HCT116 (cell line): ENCODE measurements at regions not wholly inside any gene's neighbourhood (a gene's known extent, or its start where the extent isn't known, plus 50 kb on each side); places are given as distances from the start of the nearest gene placed in this dataset.

Experiments
- ATAC-seq: fragments of 200-7000 bp; cut with Tn5 transposase; 2 replicates; pipeline ENCODE4 v1.9.1; 2020; ENCODE audit warnings: mild to moderate bottlenecking, moderate library complexity
- BruUV-seq: library from RNA; stranded (reverse); fragments of 400-500 nt; replicated peaks from 2 replicates; lab custom pipeline; 2021; lab: Mats Ljungman, UMichigan
- CTCF ChIA-PET: fragments of 300-600 bp; sonication (Branson Sonifier 250); formaldehyde crosslinking; loops from one replicate; lab custom pipeline; 2021; ENCODE audit warnings: antibody characterized with exemption; lab: Charles Lee
- POLR2A ChIA-PET: fragments of 300-600, 350-600 bp; sonication (Branson Sonifier 250); formaldehyde crosslinking; loops from one replicate; lab custom pipeline; 2021; ENCODE audit warnings: antibody characterized with exemption; lab: Charles Lee
- RAD21 ChIA-PET, 2 experiments: fragments of 300-600 bp; sonication (Branson Sonifier 250); formaldehyde crosslinking; loops; one replicate each; lab custom pipeline; 2023; ENCODE audit warnings: low total read pairs in 2 of 2; ENCODE audit not compliant: uncharacterized antibody in 2 of 2, unreplicated experiment in 2 of 2, low non-redundant PET in 1 of 2; lab: Charles Lee
- DNase-seq: peaks from one replicate; pipeline ENCODE4 v3.0.0-alpha.2; 2010; ENCODE audit warnings: low read depth, low spot score
- H2AFZ ChIP-seq: fragments of 200-600 bp; shearing (Covaris generic), sonication (generic); 2 replicates; pipeline ENCODE4 v1.6.1; 2017; ENCODE audit warnings: low read depth, mixed run types, mixed read lengths, antibody characterized with exemption, low read length; ENCODE audit not compliant: poor library complexity, severe bottlenecking
- H3K27ac ChIP-seq: 2 replicates; pipeline ENCODE4 v1.5.1; 2012; ENCODE audit warnings: low read depth, low read length
- H3K27me3 ChIP-seq: fragments of 200-600 bp; sonication (generic); 2 replicates; pipeline ENCODE4 v1.6.1; 2016; ENCODE audit warnings: mixed run types, low read length, mixed read lengths; ENCODE audit not compliant: insufficient read depth
- H3K36me3 ChIP-seq, 2 experiments: fragments of 200-500 bp in 1 of 2; fragments of 200-600 bp in 1 of 2; sonication (Bioruptor generic) in 1 of 2; sonication (generic) in 1 of 2; 2 replicates each; pipeline versions ENCODE4 v1.5.1 to v1.6.1; 2014 to 2016; ENCODE audit warnings: low read length in 2 of 2, inconsistent platforms in 1 of 2, mixed read lengths in 1 of 2, mixed run types in 1 of 2; ENCODE audit not compliant: insufficient read depth in 2 of 2, control insufficient read depth in 1 of 2
- H3K4me1 ChIP-seq, 2 experiments: fragments of 200-600 bp in 1 of 2; sonication (generic) in 1 of 2; 2 replicates each; pipeline versions ENCODE4 v1.5.1 to v1.6.1; 2012 to 2017; ENCODE audit warnings: low read length in 2 of 2, inconsistent platforms in 1 of 2, mild to moderate bottlenecking in 1 of 2, mixed read lengths in 1 of 2, mixed run types in 1 of 2, moderate library complexity in 1 of 2; ENCODE audit not compliant: insufficient read depth in 2 of 2, control insufficient read depth in 1 of 2
- H3K4me2 ChIP-seq: fragments of 200-600 bp; sonication (generic); 2 replicates; pipeline ENCODE4 v1.6.1; 2017; ENCODE audit warnings: mixed run types, low read length, mixed read lengths
- H3K4me3 ChIP-seq, 2 experiments: fragments of 200-600 bp in 1 of 2; sonication (generic) in 1 of 2; replicated peaks in 1 of 2; 2 replicates each; pipeline ENCODE4 v1.5.1; 2011 to 2016; ENCODE audit warnings: low read length in 2 of 2, control low read depth in 1 of 2, low read depth in 1 of 2, mild to moderate bottlenecking in 1 of 2, mixed read lengths in 1 of 2, mixed run types in 1 of 2
- H3K79me2 ChIP-seq: fragments of 200-600 bp; sonication (generic); 2 replicates; pipeline ENCODE4 v1.6.1; 2017; ENCODE audit warnings: mild to moderate bottlenecking, mixed run types, low read length, moderate library complexity, mixed read lengths; ENCODE audit not compliant: insufficient read depth
- H3K9ac ChIP-seq: fragments of 200-600 bp; sonication (generic); 2 replicates; pipeline ENCODE4 v1.6.1; 2016; ENCODE audit warnings: low read length, mixed read lengths
- H3K9me2 ChIP-seq: fragments of 200-600 bp; sonication (generic), shearing (Covaris generic); 2 replicates; pipeline ENCODE4 v1.6.1; 2017; ENCODE audit warnings: mixed run types, mild to moderate bottlenecking, moderate library complexity; ENCODE audit not compliant: insufficient read depth
- H3K9me3 ChIP-seq, 2 experiments: fragments of 200-500 bp in 1 of 2; fragments of 200-600 bp in 1 of 2; sonication (Bioruptor generic) in 1 of 2; sonication (generic) in 1 of 2; 2 replicates each; pipeline ENCODE4 v1.6.1; 2014 to 2017; ENCODE audit warnings: low read length in 2 of 2, mixed read lengths in 2 of 2, inconsistent platforms in 1 of 2, low read depth in 1 of 2, mild to moderate bottlenecking in 1 of 2, mixed run types in 1 of 2, moderate library complexity in 1 of 2; ENCODE audit not compliant: control insufficient read depth in 1 of 2, insufficient read depth in 1 of 2
- H4K20me1 ChIP-seq: fragments of 200-600 bp; sonication (generic), shearing (Covaris generic); 2 replicates; pipeline ENCODE4 v1.6.1; 2017; ENCODE audit warnings: mixed run types, mild to moderate bottlenecking, moderate library complexity; ENCODE audit not compliant: insufficient read depth
- CEBPB ChIP-seq: IDR thresholded peaks from 2 replicates; pipeline ENCODE4 v1.6.1; 2012; ENCODE audit warnings: low read depth
- EGR1 ChIP-seq: IDR thresholded peaks from 2 replicates; pipeline ENCODE4 v1.6.1; 2012; ENCODE audit warnings: low read depth
- ELF1 ChIP-seq: IDR thresholded peaks from 2 replicates; pipeline ENCODE4 v1.6.1; 2012; ENCODE audit warnings: low read depth, borderline replicate concordance
- EZH2 ChIP-seq: fragments of 200-600 bp; sonication (generic); IDR thresholded peaks from 2 replicates; pipeline ENCODE4 v1.6.1; 2017; ENCODE audit warnings: antibody characterized with exemption, mixed run types
- EZH2phosphoT487 ChIP-seq: fragments of 200-600 bp; IDR thresholded peaks from 2 replicates; pipeline ENCODE4 v1.6.1; 2018; ENCODE audit warnings: antibody characterized with exemption, borderline replicate concordance
- POLR2AphosphoS5 ChIP-seq: IDR thresholded peaks from 2 replicates; pipeline ENCODE4 v1.6.1; 2011; ENCODE audit warnings: mild to moderate bottlenecking, low read depth, low read length, moderate library complexity
- RAD21 ChIP-seq: IDR thresholded peaks from 2 replicates; pipeline ENCODE4 v1.6.1; 2012; ENCODE audit warnings: low read depth, mild to moderate bottlenecking
- SP1 ChIP-seq: IDR thresholded peaks from 2 replicates; pipeline ENCODE4 v1.6.1; 2012; ENCODE audit warnings: low read depth
- SRF ChIP-seq: IDR thresholded peaks from 2 replicates; pipeline ENCODE4 v1.6.1; 2012; ENCODE audit warnings: low read depth
- TCF7L2 ChIP-seq: IDR thresholded peaks from 2 replicates; pipeline ENCODE4 v1.7.0; 2011; ENCODE audit warnings: borderline replicate concordance, inconsistent platforms; ENCODE audit not compliant: insufficient read depth, insufficient read length; ENCODE audit errors: extremely low read depth
- YY1 ChIP-seq: IDR thresholded peaks from 2 replicates; pipeline ENCODE4 v1.6.1; 2011; ENCODE audit warnings: low read length, low read depth, moderate library complexity, mild to moderate bottlenecking; ENCODE audit not compliant: insufficient replicate concordance; ENCODE audit errors: extremely low read depth
- ZNF274 ChIP-seq: fragments of 200-500 bp; sonication (Bioruptor generic); IDR thresholded peaks from 2 replicates; pipeline ENCODE4 v1.6.1; 2014; ENCODE audit warnings: mild to moderate bottlenecking, low read depth, low read length, inconsistent platforms
- intact Hi-C: fragments of 100-400 bp; cut with micrococcal nuclease; formaldehyde crosslinking; loops from 2 replicates; pipeline ENCODE4 v1.10.0; 2022
- TF ChIP-seq, protein P1 (sequence below), 3 experiments: fragments of 200-600 bp in 1 of 3; sonication (generic) in 1 of 3; IDR thresholded peaks in 2 of 3; conservative IDR thresholded peaks in 1 of 3; 2 replicates each; pipeline ENCODE4 v1.5.1; 2012 to 2017; ENCODE audit warnings: low read depth in 2 of 3, low read length in 2 of 3, antibody characterized with exemption in 1 of 3, borderline replicate concordance in 1 of 3, control low read depth in 1 of 3, mild to moderate bottlenecking in 1 of 3, mixed read lengths in 1 of 3, mixed run types in 1 of 3, moderate library complexity in 1 of 3; ENCODE audit not compliant: insufficient read depth in 1 of 3

DNA sequence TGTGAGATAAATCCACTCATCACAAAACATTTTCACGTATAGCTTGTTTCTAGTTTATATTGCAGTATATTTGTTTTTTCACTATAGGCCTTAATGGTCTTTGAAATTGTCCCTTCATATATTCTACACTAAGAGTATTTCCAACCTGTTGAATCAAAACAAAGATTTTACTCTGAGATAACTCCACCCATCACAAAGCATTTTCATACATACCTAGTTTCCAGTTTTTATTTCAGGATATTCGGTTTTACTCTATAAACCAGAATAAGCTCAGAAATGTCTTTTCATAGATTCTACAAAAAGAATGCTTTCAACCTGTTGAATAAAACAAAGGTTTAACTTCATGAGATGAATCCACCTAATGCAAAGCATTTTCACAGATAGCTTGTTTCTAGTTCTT is 1528.7 kb downstream of the UQCRFS1 start (continued):
- TF ChIP-seq CEBPB (no peak), ELF1 (no peak), YY1 (no peak), SP1 (no peak), TCF7L2 (no peak), EZH2phosphoT487 (no peak), SRF (no peak), ZNF274 (no peak)

DNA sequence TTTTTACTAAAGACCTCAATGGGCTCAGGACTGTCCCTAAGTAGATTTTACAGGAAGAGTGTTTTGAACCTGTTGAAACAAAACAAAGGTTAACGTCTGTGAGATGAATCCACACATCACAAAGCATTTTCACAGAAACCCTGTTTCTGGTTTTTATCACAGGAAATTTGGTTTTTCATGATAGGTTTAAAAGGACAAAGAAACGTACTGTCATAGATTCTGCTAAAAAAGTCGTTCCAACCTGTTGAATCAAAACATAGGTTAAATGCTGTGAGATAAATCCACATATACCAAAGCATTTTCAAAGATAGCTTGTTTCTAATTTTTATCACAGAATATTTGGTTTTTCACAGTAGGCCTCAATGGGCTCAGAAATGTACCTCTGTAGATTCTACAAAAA is 1531.0 kb downstream of the UQCRFS1 start:
- Histone ChIP-seq H3K79me2 (no peaks in the 10 kb centered on the region), H3K4me2 (no peak overlapping the region), H2AFZ (no peak overlapping the region), H3K36me3 (no peaks in the 10 kb centered on the region), H3K4me1 (no peaks in the 10 kb centered on the region)
- ChIA-PET POLR2A (no interaction called here), RAD21 (no interaction called here)
- no peak for DNase-seq
- intact Hi-C loops: no loop called here
- no TSS peak for BruUV-seq
- TF ChIP-seq EGR1 (no peak), RAD21 (no peak), POLR2AphosphoS5 (no peak), YY1 (no peak), EZH2 (no peak), EZH2phosphoT487 (no peak)
- TF ChIP-seq, protein P1, sequence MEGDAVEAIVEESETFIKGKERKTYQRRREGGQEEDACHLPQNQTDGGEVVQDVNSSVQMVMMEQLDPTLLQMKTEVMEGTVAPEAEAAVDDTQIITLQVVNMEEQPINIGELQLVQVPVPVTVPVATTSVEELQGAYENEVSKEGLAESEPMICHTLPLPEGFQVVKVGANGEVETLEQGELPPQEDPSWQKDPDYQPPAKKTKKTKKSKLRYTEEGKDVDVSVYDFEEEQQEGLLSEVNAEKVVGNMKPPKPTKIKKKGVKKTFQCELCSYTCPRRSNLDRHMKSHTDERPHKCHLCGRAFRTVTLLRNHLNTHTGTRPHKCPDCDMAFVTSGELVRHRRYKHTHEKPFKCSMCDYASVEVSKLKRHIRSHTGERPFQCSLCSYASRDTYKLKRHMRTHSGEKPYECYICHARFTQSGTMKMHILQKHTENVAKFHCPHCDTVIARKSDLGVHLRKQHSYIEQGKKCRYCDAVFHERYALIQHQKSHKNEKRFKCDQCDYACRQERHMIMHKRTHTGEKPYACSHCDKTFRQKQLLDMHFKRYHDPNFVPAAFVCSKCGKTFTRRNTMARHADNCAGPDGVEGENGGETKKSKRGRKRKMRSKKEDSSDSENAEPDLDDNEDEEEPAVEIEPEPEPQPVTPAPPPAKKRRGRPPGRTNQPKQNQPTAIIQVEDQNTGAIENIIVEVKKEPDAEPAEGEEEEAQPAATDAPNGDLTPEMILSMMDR (IDR thresholded peaks at IDR 0.05 in 2 of 3, conservative IDR thresholded peaks at IDR 0.05 in 1 of 3; ENCODE audit: borderline replicate concordance in 1 of 3, insufficient read depth in 1 of 3, low read depth in 2 of 3, low read length in 2 of 3): no peak
- TF ChIP-seq, all 23 proteins: peak for 0
- H4K20me1 ChIP-seq: no peaks in the 10 kb centered on the region
- H3K27ac ChIP-seq: no peak overlapping the region
- no peak overlapping the region for H3K9ac ChIP-seq
- H3K9me3 ChIP-seq: peaks cover 0 to 20% of the 10 kb centered on the region in 2 experiments; a peak in 2 of 4 replicates
- no peak for ATAC-seq
- no peaks in the 10 kb centered on the region for H3K27me3 ChIP-seq
- CTCF ChIA-PET: no interaction called here
- H3K9me2 ChIP-seq: no peaks in the 10 kb centered on the region
- no peak overlapping the region for H3K4me3 ChIP-seq
